NCI-H2227 (cell line): ENCODE measurements at regions not wholly inside any gene's neighbourhood (a gene's known extent, or its start where the extent isn't known, plus 50 kb on each side); places are given as distances from the start of the nearest gene placed in this dataset.

Experiments used
- DNase-seq: peaks from one replicate; lab custom pipeline; 2025; ENCODE audit not compliant: unreplicated experiment; lab: John Stamatoyannopoulos, UW

GRCh38 chr3:156760333-156760732 lies 65.8 kb upstream of the LEKR1 start:
- no peak for DNase-seq

- no peak for DNase-seq
Observed at GRCh38 chr3:156761007-156761406, 65.1 kb upstream of the LEKR1 start.

DNA sequence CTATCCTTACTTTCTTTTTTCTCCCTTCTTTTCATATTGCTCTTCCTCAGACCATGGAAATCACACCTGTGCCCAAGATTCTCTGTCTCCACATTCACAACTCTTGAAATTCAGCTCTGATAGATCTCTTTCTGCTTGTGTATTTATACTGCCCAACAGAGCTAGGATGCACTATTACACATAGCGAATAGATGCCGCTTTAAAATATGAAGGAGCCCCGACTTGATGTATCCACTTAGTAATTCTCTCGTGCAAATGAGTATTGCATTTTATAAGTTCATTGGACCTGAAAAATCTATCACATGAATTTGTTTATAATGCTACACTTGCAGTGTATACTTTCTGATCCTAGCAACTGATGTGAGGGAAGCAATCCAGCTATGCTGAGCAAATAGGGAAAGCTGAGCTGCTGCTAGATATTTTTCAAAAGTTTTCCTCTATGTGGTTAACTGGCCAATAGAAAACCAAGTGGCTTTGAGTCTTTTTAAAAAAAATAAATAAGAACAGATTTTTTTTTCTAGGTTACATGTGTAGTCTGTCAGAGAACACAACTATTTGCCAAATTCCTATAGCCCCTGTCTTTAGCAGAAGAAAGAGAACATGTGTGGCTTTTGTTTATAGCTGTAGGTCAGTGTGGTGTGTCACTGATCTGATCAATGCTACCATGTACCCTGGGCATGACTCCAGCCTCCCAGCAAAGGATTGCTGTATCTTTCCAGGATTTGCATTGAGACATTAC lies 64.3 kb upstream of the LEKR1 start:
- no peak for DNase-seq

DNA sequence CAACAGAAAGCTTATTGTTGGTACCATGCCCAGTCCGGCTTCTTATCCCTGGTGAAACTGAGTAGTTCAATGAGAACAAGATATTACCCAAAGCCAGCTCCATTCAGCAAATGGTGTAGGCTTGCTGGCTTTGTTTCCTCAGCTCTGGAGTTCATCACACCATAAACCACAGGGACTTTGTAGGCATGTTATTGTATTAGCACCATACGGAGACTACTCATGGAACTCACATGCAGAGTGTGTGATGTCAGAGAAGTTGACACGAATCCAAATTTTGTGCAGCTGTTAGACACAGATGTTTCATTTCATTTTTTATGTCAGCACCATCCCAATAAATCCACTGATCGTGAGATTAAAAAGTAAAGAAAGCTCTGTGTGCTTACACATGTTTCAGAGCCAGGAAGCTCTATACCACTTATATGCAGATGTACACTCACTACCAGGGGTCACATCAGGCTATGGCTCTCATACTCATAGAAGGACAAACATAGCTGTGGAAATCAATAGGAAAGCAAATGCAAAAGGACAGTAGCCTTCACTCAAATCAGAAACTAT lies 63.4 kb upstream of the LEKR1 start:
- no peak for DNase-seq

DNA sequence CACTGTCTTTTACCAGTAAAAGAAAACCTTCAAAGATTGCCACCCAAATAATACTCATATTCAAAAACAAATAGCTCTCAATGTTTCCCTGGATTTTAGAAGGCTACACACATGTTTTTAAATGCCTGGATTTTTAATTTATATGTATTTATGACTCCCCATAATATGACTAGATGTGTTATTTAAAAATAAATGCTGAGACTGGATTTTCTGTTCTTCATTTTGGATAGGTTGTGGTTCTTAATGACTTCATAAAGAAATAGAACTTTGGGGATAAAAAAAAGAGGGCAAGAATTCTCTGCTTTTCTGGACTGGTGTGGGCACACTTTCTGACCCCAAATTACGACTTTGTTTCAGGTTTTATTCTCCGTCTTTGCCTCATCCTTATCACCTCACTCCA lies 62.8 kb upstream of the LEKR1 start:
- no peak for DNase-seq

DNA sequence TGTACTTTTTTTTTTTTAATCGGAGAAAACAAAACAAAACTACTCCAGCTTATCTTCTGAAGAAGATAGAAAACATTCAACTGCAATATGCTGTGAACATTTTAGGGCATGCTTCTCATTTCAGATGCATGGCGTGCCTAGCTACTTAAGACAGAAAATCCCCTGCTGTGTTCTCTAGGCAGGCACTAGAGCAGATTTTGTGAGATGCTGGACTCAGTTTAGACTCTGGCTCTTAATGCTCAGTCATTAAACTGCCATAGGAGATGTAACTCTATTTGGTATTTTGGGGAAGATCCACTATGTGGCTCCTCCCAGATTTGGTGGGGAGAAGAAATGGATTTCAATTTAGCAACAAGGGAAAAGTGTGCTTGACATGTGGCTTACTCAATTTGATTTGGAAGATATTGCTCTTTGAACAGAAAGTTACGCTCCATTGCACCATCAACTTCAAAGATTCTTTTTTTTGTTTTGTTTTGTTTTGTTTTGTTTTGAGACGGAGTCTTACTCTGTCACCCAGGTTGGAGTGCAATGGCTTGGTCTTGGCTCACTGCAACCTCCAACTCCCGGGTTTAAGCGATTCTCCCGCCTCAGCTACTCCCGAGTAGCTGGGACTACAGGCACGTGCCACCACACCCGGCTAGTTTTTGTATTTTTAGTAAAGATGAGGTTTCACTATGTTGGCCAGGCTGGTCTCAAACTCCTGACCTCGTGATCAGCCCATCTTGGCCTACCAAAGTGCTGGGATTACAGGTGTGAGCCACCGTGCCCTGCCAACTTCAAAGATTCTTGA lies 62.0 kb upstream of the LEKR1 start:
- no peak for DNase-seq

GRCh38 chr3:156764751-156765150 lies 61.4 kb upstream of the LEKR1 start:
- no peak for DNase-seq

DNA sequence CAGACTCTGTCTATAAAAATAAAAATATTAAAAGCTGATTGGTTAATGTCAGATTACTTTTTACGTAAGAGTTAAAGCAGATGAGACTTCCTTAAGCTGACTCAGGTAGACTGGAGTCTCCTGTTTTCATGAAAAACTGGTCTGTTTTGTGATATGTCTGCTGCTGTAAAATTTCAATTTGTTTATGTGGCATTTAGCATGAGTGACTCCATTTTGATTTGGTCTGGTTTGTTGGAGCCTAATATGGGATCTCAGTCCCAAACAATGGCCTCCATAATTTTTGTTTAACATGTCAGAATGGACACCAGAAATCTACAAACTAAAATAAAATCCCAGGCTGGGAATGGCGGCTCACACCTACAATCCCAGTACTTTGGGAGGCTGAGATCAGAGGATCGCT lies 57.8 kb upstream of the LEKR1 start:
- no peak for DNase-seq

GRCh38 chr3:156769721-156770654 lies 56.2 kb upstream of the LEKR1 start:
- no peak for DNase-seq

DNA sequence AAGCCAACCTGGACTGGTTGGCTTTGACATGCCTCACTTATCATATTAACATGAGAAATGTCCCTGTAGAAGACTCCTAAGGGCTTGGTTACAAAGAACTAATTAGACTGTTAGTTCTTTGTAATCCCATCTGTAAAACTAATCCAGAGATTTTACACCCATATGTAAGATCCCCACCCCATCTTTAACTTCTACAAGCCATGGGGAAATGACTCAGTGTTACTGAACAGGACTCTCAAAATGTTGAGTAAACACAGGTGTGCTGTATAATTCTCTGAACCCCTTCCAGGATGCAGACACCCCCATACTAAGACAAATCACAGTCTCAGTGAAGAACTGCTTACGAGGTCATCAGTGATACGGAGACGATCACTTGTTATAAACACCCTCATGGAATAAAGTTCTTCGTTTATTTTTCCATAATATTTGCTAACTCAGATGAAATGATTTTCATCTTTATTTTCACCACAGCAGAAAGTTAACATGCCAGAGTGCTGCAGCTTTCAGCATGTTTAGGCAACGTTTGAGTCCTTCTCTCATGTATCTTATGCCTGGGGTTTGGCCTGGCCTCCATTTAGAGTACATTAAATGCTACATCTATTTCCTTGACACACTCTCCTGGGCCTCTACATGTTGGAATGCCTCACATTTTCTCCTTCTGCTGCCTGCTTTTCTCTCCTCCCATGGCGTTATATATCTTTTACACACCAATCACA lies 55.3 kb upstream of the LEKR1 start:
- no peak for DNase-seq

- DNase-seq = peak; percentile 21
Observed at GRCh38 chr3:156772588-156773206, 53.5 kb upstream of the LEKR1 start.

- no peak for DNase-seq
Observed at GRCh38 chr3:156776031-156776430, 50.1 kb upstream of the LEKR1 start.
